Endothelial cell of umbilical vein (primary cell): ENCODE measurements at regions not wholly inside any gene's neighbourhood (a gene's known extent, or its start where the extent isn't known, plus 50 kb on each side); places are given as distances from the start of the nearest gene placed in this dataset.

Experiments
- BruUV-seq: library from RNA; stranded (reverse); fragments of 400-500 nt; replicated peaks from 2 replicates; lab custom pipeline; 2021; lab: Mats Ljungman, UMichigan
- CTCF ChIA-PET: fragments of 300-600, 350-600 bp; sonication (Branson Sonifier 250); formaldehyde crosslinking; loops from one replicate; lab custom pipeline; 2021; ENCODE audit warnings: antibody characterized with exemption, inconsistent platforms; lab: Charles Lee
- POLR2A ChIA-PET: fragments of 300-600, 350-600 bp; sonication (Branson Sonifier 250); formaldehyde crosslinking; loops from one replicate; lab custom pipeline; 2021; ENCODE audit warnings: antibody characterized with exemption, inconsistent platforms; lab: Charles Lee
- DNase-seq: peaks from one replicate; pipeline ENCODE4 v3.0.0-alpha.2; 2011; ENCODE audit warnings: low read depth, low spot score
- FAIRE-seq: peaks from 2 replicates; lab custom pipeline; 2011; peaks lifted over from hg19 to GRCh38; lab: Jason Lieb, UNC
- H2AFZ ChIP-seq: 2 replicates; pipeline ENCODE4 v1.6.0; 2012; ENCODE audit warnings: low read depth, low read length, control low read depth, inconsistent platforms
- H3K27ac ChIP-seq: 2 replicates; pipeline ENCODE4 v1.5.1; 2011; ENCODE audit warnings: low read depth, mild to moderate bottlenecking, control low read depth, low read length, moderate library complexity; ENCODE audit not compliant: insufficient read depth
- H3K27me3 ChIP-seq, 2 experiments: 2 replicates each; pipeline versions ENCODE4 v1.6.0 to v1.6.1; 2011; ENCODE audit warnings: low read length in 2 of 2, mixed read lengths in 1 of 2; ENCODE audit not compliant: control insufficient read depth in 2 of 2, insufficient read depth in 2 of 2
- H3K36me3 ChIP-seq, 2 experiments: 2 replicates in 1 of 2; 3 replicates in 1 of 2; pipeline ENCODE4 v1.5.1; 2011; ENCODE audit warnings: low read length in 2 of 2, mild to moderate bottlenecking in 1 of 2, moderate library complexity in 1 of 2; ENCODE audit not compliant: control insufficient read depth in 2 of 2, insufficient read depth in 2 of 2; ENCODE audit errors: extremely low read depth in 1 of 2
- H3K4me1 ChIP-seq: 3 replicates; pipeline ENCODE4 v1.5.1; 2011; ENCODE audit warnings: mild to moderate bottlenecking, low read length; ENCODE audit not compliant: control insufficient read depth, insufficient read depth; ENCODE audit errors: extremely low read depth
- H3K4me2 ChIP-seq: 2 replicates; pipeline ENCODE4 v1.6.1; 2011; ENCODE audit warnings: low read length, control low read depth, mixed read lengths; ENCODE audit not compliant: insufficient read depth
- H3K4me3 ChIP-seq, 3 experiments: fragments of 200-600 bp in 1 of 3; sonication (generic), shearing (Covaris generic) in 1 of 3; replicated peaks in 1 of 3; 2 replicates each; pipeline ENCODE4 v1.5.1; 2011 to 2016; ENCODE audit warnings: control low read depth in 3 of 3, low read length in 3 of 3, mild to moderate bottlenecking in 2 of 3, inconsistent platforms in 1 of 3, low read depth in 1 of 3, moderate library complexity in 1 of 3; ENCODE audit not compliant: insufficient read depth in 1 of 3
- H3K79me2 ChIP-seq: 2 replicates; pipeline ENCODE4 v1.6.0; 2012; ENCODE audit warnings: low read length, inconsistent platforms; ENCODE audit not compliant: control insufficient read depth, insufficient read depth
- H3K9ac ChIP-seq: replicated peaks from 2 replicates; pipeline ENCODE3; 2011; ENCODE audit warnings: low read length, control low read depth; ENCODE audit not compliant: insufficient read depth; ENCODE audit errors: extremely low read depth
- H3K9me1 ChIP-seq: replicated peaks from 3 replicates; pipeline ENCODE4 v1.6.0; 2011; ENCODE audit warnings: mild to moderate bottlenecking, low read length; ENCODE audit not compliant: control insufficient read depth, insufficient read depth; ENCODE audit errors: extremely low read depth
- H3K9me3 ChIP-seq: replicated peaks from 2 replicates; pipeline ENCODE4 v1.5.1; 2012; ENCODE audit warnings: low read length, inconsistent platforms; ENCODE audit not compliant: control insufficient read depth, insufficient read depth
- H4K20me1 ChIP-seq: replicated peaks from 2 replicates; pipeline ENCODE3; 2011; ENCODE audit warnings: mild to moderate bottlenecking, low read length; ENCODE audit not compliant: control insufficient read depth, insufficient read depth; ENCODE audit errors: extremely low read depth
- EZH2 ChIP-seq: IDR thresholded peaks from 2 replicates; pipeline ENCODE4 v1.6.1; 2012; ENCODE audit warnings: borderline replicate concordance, low read depth, mild to moderate bottlenecking, moderate library complexity, low read length, inconsistent platforms; ENCODE audit not compliant: severe bottlenecking
- FOS ChIP-seq: IDR thresholded peaks from 2 replicates; pipeline ENCODE4 v1.6.1; 2011; ENCODE audit warnings: mild to moderate bottlenecking, low read length, moderate library complexity, borderline replicate concordance; ENCODE audit not compliant: insufficient read depth
- GATA2 ChIP-seq: IDR thresholded peaks from 2 replicates; pipeline ENCODE4 v1.7.0; 2011; ENCODE audit warnings: low read depth, mild to moderate bottlenecking, moderate library complexity, mixed read lengths, low read length; ENCODE audit not compliant: insufficient read length, insufficient read depth
- JUN ChIP-seq: IDR thresholded peaks from 2 replicates; pipeline ENCODE4 v1.6.1; 2011; ENCODE audit warnings: borderline replicate concordance, low read depth; ENCODE audit not compliant: insufficient read length, insufficient read depth
- MYC ChIP-seq: IDR thresholded peaks from one replicate; pipeline ENCODE4 v1.6.1; 2011; ENCODE audit warnings: mild to moderate bottlenecking, low read depth, low read length
- POLR2A ChIP-seq: IDR thresholded peaks from 2 replicates; pipeline ENCODE4 v1.6.1; 2012; ENCODE audit warnings: low read depth, mild to moderate bottlenecking, control low read depth, low read length
- POLR2AphosphoS5 ChIP-seq: IDR thresholded peaks from 2 replicates; pipeline ENCODE4 v1.6.1; 2012; ENCODE audit warnings: low read depth, mild to moderate bottlenecking, control low read depth, low read length, moderate library complexity; ENCODE audit not compliant: insufficient read depth
- dilution Hi-C: fragments of 300-500 bp; cut with MboI; formaldehyde crosslinking; loops from one replicate; pipeline ENCODE4 v1.15.0; 2019; ENCODE audit warnings: low sequenced_read_pairs; ENCODE audit not compliant: extremely low pct_ligation_motif_present
- intact Hi-C: fragments of 100-400 bp; cut with micrococcal nuclease; formaldehyde crosslinking; loops from one replicate; pipeline ENCODE4 v1.10.0; 2022
- TF ChIP-seq, protein P1 (sequence below), 2 donors: IDR thresholded peaks; 1 replicate in 1 of 2; 2 replicates in 1 of 2; pipeline ENCODE4 v1.5.1; 2011; ENCODE audit warnings: low read length in 2 of 2, mild to moderate bottlenecking in 2 of 2, moderate library complexity in 2 of 2, control low read depth in 1 of 2, inconsistent platforms in 1 of 2, low read depth in 1 of 2; ENCODE audit not compliant: insufficient read depth in 1 of 2; ENCODE audit errors: extremely low read depth in 1 of 2
- TF ChIP-seq, protein P2 (sequence below): IDR thresholded peaks from 2 replicates; pipeline ENCODE4 v1.6.1; 2011; ENCODE audit not compliant: insufficient read depth, insufficient read length

DNA sequence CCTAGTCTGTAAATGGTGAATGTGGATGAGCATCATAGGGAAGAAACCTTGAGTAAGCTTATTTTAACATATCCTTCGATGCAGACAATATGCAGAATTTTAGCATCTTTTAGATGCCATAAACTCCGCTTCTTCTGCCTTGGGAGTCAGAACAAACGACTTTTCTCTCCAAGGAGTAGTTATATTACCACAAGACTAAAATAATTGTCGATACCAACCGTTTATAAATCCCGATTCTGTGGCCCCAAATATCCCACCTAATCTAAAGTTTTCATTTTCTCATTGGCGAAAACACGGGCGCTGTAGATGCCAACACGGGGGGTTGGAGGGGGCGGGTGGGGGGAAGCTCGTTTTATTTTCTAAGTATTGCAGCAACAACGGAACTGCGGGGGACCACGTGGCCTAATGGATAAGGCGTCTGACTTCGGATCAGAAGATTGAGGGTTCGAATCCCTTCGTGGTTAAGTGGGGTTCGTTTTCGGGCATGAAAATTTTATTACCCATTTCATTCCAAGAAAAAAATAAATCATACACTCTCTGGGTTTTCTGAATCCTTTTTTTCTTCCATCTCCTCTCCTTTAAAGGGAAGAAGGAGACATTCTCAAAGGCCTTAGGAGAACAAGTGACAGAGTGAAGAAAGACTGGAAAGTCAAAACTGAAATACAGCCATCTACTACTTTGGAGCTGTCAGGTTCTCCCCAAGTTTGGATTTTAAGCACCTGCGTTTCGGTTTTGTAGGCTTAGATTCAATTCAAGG, 65.5 kb upstream of the BTN3A2 start:
- no peak overlapping the region for H3K27ac ChIP-seq
- TF ChIP-seq, protein P1, sequence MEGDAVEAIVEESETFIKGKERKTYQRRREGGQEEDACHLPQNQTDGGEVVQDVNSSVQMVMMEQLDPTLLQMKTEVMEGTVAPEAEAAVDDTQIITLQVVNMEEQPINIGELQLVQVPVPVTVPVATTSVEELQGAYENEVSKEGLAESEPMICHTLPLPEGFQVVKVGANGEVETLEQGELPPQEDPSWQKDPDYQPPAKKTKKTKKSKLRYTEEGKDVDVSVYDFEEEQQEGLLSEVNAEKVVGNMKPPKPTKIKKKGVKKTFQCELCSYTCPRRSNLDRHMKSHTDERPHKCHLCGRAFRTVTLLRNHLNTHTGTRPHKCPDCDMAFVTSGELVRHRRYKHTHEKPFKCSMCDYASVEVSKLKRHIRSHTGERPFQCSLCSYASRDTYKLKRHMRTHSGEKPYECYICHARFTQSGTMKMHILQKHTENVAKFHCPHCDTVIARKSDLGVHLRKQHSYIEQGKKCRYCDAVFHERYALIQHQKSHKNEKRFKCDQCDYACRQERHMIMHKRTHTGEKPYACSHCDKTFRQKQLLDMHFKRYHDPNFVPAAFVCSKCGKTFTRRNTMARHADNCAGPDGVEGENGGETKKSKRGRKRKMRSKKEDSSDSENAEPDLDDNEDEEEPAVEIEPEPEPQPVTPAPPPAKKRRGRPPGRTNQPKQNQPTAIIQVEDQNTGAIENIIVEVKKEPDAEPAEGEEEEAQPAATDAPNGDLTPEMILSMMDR (IDR thresholded peaks at IDR 0.05; ENCODE audit: extremely low read depth in 1 of 2, insufficient read depth in 1 of 2, low read depth in 1 of 2, low read length in 2 of 2) = no peak
- TF ChIP-seq POLR2AphosphoS5 (no peak), MYC (no peak), GATA2 (no peak), EZH2 (no peak), FOS (no peak), POLR2A (no peak), JUN (no peak)
- TF ChIP-seq, protein P2, sequence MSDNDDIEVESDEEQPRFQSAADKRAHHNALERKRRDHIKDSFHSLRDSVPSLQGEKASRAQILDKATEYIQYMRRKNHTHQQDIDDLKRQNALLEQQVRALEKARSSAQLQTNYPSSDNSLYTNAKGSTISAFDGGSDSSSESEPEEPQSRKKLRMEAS = no peak
- peaks cover 8% of the 10 kb centered on the region for H3K4me1 ChIP-seq
- DNase-seq (no peak), FAIRE-seq (no peak)
- H3K79me2 ChIP-seq = no peaks in the 10 kb centered on the region
- H4K20me1 ChIP-seq = no peaks in the 10 kb centered on the region
- dilution Hi-C loops = no loop called here
- no peaks in the 10 kb centered on the region for H3K36me3 ChIP-seq
- ChIA-PET CTCF (interaction anchor here (1.2 kb wide), 1 partner anchor 41 kb away, joined by 3 read pairs; no protein-coding TSS in a partner anchor), POLR2A (no interaction called here)
- peak overlapping the region; percentile 50 for H3K4me2 ChIP-seq
- H3K4me3 ChIP-seq = peak overlapping the region in 1 of 3 experiments; percentile 30
- peaks cover 14 to 26% of the 10 kb centered on the region in 2 experiments for H3K27me3 ChIP-seq
- no peaks in the 10 kb centered on the region for H3K9me1 ChIP-seq
- H2AFZ ChIP-seq = no peak overlapping the region
- no peaks in the 10 kb centered on the region for H3K9me3 ChIP-seq
- intact Hi-C loops = no loop called here
- H3K9ac ChIP-seq = no peak overlapping the region
- no TSS peak for BruUV-seq
